D721Med (cell line): ENCODE measurements at regions not wholly inside any gene's neighbourhood (a gene's known extent, or its start where the extent isn't known, plus 50 kb on each side); places are given as distances from the start of the nearest gene placed in this dataset.

Experiments used
- DNase-seq: peaks from one replicate; pipeline ENCODE4 v3.0.0; 2011; ENCODE audit warnings: low spot score; ENCODE audit not compliant: insufficient read length
- FAIRE-seq: peaks from 2 replicates; lab custom pipeline; 2011; peaks lifted over from hg19 to GRCh38; lab: Jason Lieb, UNC
- CTCF ChIP-seq: IDR thresholded peaks from 2 replicates; pipeline ENCODE4 v1.5.1; 2012; ENCODE audit warnings: mild to moderate bottlenecking, control low read depth; ENCODE audit not compliant: insufficient read depth; ENCODE audit errors: missing control alignments

GRCh38 chr6:43897571-43898302, 127.7 kb downstream of the VEGFA start:
- DNase-seq (no peak), FAIRE-seq (no peak)
- TF ChIP-seq CTCF, result no peak

- TF ChIP-seq CTCF, result no peak
- DNase-seq (no peak), FAIRE-seq (no peak)
These were observed 126.6 kb downstream of the VEGFA start for GRCh38 chr6:43896329-43897255.

GRCh38 chr6:43895656-43896328, 125.8 kb downstream of the VEGFA start:
- TF ChIP-seq CTCF, result no peak
- DNase-seq, result no peak
- no peak for FAIRE-seq

- TF ChIP-seq CTCF, result no peak
- DNase-seq (no peak), FAIRE-seq (no peak)
These were observed 123.1 kb downstream of the VEGFA start for GRCh38 chr6:43893073-43893472.

- DNase-seq, result no peak
- TF ChIP-seq CTCF, result no peak
- no peak for FAIRE-seq
These were observed 121.3 kb downstream of the VEGFA start for GRCh38 chr6:43891072-43891870.

GRCh38 chr6:43890197-43891062, 120.4 kb downstream of the VEGFA start:
- FAIRE-seq, result no peak
- DNase-seq, result no peak
- TF ChIP-seq CTCF, result no peak
